ENCODE measurements at regions not wholly inside any gene's neighbourhood (a gene's known extent, or its start where the extent isn't known, plus 50 kb on each side); places are given as distances from the start of the nearest gene placed in this dataset.

GRCh38 chr19:14272623-14273022, 66.7 kb upstream of the ADGRL1 start:
- H3K18ac ChIP-seq (ENCODE audit: extremely low read depth, low read length) = no peak overlapping the region
- DNase-seq (ENCODE audit: low read depth in 1 of 2, low spot score in 2 of 2) (no peak), FAIRE-seq (no peak)
- H3K79me1 ChIP-seq (ENCODE audit: low read depth, low read length) = no peaks in the 10 kb centered on the region
- H3K14ac ChIP-seq (ENCODE audit: insufficient read length) = no peak overlapping the region
- peak; percentile 50; the same call in 1 of the 2 replicates for TF ChIP-seq KDM1A (IDR thresholded peaks at IDR 0.05; ENCODE audit: borderline replicate concordance, low read length)
- TF ChIP-seq CREB1 (IDR thresholded peaks at IDR 0.05) = no peak
- TF ChIP-seq SRF (IDR thresholded peaks at IDR 0.05; ENCODE audit: low read depth, low read length) = no peak
- no peaks in the 10 kb centered on the region for H4K20me1 ChIP-seq (replicated peaks in 1 of 2; ENCODE audit: control insufficient read depth in 1 of 2, insufficient read depth in 2 of 2, low read length in 2 of 2)
- no peak overlapping the region for H2AFZ ChIP-seq (ENCODE audit: low read length)
- no peak overlapping the region for H2BK15ac ChIP-seq (ENCODE audit: low read length)
- H2BK5ac ChIP-seq (ENCODE audit: low read depth, low read length) = peak overlapping the region; percentile 13; the same call in 1 of the 2 replicates
- H3K27me3 ChIP-seq (replicated peaks in 1 of 4; ENCODE audit: control insufficient read depth in 3 of 4, extremely low read depth in 1 of 4, insufficient read depth in 3 of 4, low read length in 3 of 4) = no peaks in the 10 kb centered on the region
- H3K36me3 ChIP-seq (ENCODE audit: control insufficient read depth in 2 of 4, insufficient read depth in 4 of 4, low read length in 3 of 4) = 0 out of 8 replicates have a peak, but pooled peaks cover 0 to 2% (median 0%) of the 10 kb centered on the region in 4 experiments
- no peaks in the 10 kb centered on the region; the same call in 1 of the 2 replicates for H3K23me2 ChIP-seq (ENCODE audit: low read depth, low read length)
- H4K8ac ChIP-seq (ENCODE audit: extremely low read depth, insufficient read depth, low read length) = no peak overlapping the region
- no peak overlapping the region for H3K56ac ChIP-seq (replicated peaks; ENCODE audit: insufficient read length, low read depth, low read length)
- no peak overlapping the region for H4K5ac ChIP-seq (ENCODE audit: insufficient read length, low read depth, low read length)
- H3K4me2 ChIP-seq (ENCODE audit: insufficient read depth in 1 of 2, low read depth in 2 of 2, low read length in 2 of 2) = no peak overlapping the region
- H2BK12ac ChIP-seq (ENCODE audit: low read depth, low read length) = no peak overlapping the region
- H2BK20ac ChIP-seq (ENCODE audit: low read length) = no peak overlapping the region
- H2AK5ac ChIP-seq (ENCODE audit: low read depth, low read length) = no peak overlapping the region
- H3K4me1 ChIP-seq (replicated peaks in 1 of 4; ENCODE audit: control insufficient read depth in 3 of 4, insufficient read depth in 4 of 4, low read length in 3 of 4) = peaks cover 0 to 3% (median 0%) of the 10 kb centered on the region in 4 experiments; a peak in 1 of 7 replicates
- WGBS, 2 experiments (ENCODE audit: extremely low coverage in 1 of 2, insufficient coverage in 1 of 2, insufficient read length in 1 of 2, insufficient replicate concordance in 2 of 2, low coverage in 1 of 2, low lambda C conversion rate in 2 of 2, missing lambda C conversion rate in 1 of 2) = 95% methylated on average over 4 of the region's 4 CpGs; no CpG with 5 or more reads in 1 of the 2 experiments
- POLR2A ChIA-PET (ENCODE audit: partially characterized antibody) = interaction anchor here (0.9 to 1.0 kb wide), 2 partner anchors 31 to 81 kb away, joined by 3 to 4 read pairs; no protein-coding TSS in a partner anchor
- H3K9me3 ChIP-seq (ENCODE audit: insufficient read depth in 2 of 2, low read depth in 1 of 2, low read length in 1 of 2) = peaks cover 0 to 5% of the 10 kb centered on the region in 2 experiments; a peak in 3 of 4 replicates
- H2BK120ac ChIP-seq (replicated peaks; ENCODE audit: low read depth, low read length) = no peak overlapping the region
- no peak overlapping the region for H3K4me3 ChIP-seq (ENCODE audit: extremely low read depth in 1 of 4, insufficient read depth in 2 of 4, low read depth in 3 of 4, low read length in 4 of 4)
- H3K23ac ChIP-seq (ENCODE audit: insufficient read length) = no peak overlapping the region
- no peak overlapping the region for H4K91ac ChIP-seq (replicated peaks; ENCODE audit: insufficient read length, low read length)
- no peak overlapping the region for H3K4ac ChIP-seq (replicated peaks; ENCODE audit: insufficient read length, low read depth, low read length)
- no peak overlapping the region for H3K27ac ChIP-seq (ENCODE audit: low read depth, low read length)
- H3K79me2 ChIP-seq (ENCODE audit: control insufficient read depth in 1 of 2, insufficient read depth in 2 of 2, low read length in 2 of 2) = no peaks in the 10 kb centered on the region
- CTCF ChIA-PET (ENCODE audit: partially characterized antibody) = interaction anchor here (0.7 to 2.7 kb wide), 8 partner anchors 9 to 75 kb away, joined by 3 to 7 read pairs (median 3); no protein-coding TSS in a partner anchor
- H3K9ac ChIP-seq (replicated peaks in 1 of 4; ENCODE audit: extremely low read depth in 1 of 4, low read depth in 3 of 4, low read length in 3 of 4) = no peak overlapping the region

All from H1 (cell line).